OCI-LY1 (cell line): ENCODE measurements at regions not wholly inside any gene's neighbourhood (a gene's known extent, or its start where the extent isn't known, plus 50 kb on each side); places are given as distances from the start of the nearest gene placed in this dataset.

Experiments
- CTCF ChIP-seq: fragments of 200-600 bp; sonication (generic), shearing (Covaris generic); IDR thresholded peaks from 2 replicates; pipeline ENCODE4 v1.5.1; 2017; ENCODE audit warnings: mild to moderate bottlenecking, antibody characterized with exemption, low read length, moderate library complexity, mixed read lengths
- EZH2 ChIP-seq: fragments of 200-600 bp; sonication (generic), shearing (Covaris generic); IDR thresholded peaks from 2 replicates; pipeline ENCODE4 v1.8.0; 2017; ENCODE audit warnings: borderline replicate concordance, mixed run types, mild to moderate bottlenecking, antibody characterized with exemption, low read length, moderate library complexity, mixed read lengths

DNA sequence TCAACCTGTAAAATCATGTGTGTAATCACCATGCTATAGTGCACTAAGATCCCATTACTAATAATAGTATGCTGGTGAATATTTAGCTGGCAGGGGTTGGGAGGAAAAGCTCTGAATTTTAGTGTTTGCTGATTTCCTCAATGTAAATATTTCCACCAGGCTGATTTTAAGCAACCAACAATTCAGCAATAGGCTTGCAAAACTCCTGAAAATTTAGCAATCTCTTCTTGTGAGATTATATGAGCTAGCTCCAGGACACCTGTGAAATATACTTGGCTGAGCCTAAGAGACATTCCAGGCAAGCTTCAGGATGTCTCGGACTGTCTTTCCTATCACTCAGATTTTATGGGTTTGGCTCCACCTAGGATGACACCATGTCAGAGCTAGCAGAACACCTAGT is 106.9 kb upstream of the ANO4 start:
- TF ChIP-seq CTCF (no peak), EZH2 (no peak)
